GM18858 (cell line): ENCODE measurements at regions not wholly inside any gene's neighbourhood (a gene's known extent, or its start where the extent isn't known, plus 50 kb on each side); places are given as distances from the start of the nearest gene placed in this dataset.

ENCODE experiments used
- ATAC-seq: cut with Tn5 transposase; IDR thresholded peaks from one replicate; pipeline ENCODE4 v1.9.1; 2021; ENCODE audit not compliant: unreplicated experiment

- no peak for ATAC-seq
Observed at GRCh38 chr16:49216593-49216992, 65.0 kb downstream of the CBLN1 start.

GRCh38 chr16:49213594-49213993, 68.0 kb downstream of the CBLN1 start:
- ATAC-seq = no peak

- no peak for ATAC-seq
Observed at GRCh38 chr16:49204191-49204590, 77.4 kb downstream of the CBLN1 start.

GRCh38 chr16:49203361-49203760, 78.3 kb downstream of the CBLN1 start:
- no peak for ATAC-seq

GRCh38 chr16:49201118-49201517, 80.5 kb downstream of the CBLN1 start:
- no peak for ATAC-seq

- ATAC-seq = no peak
Observed at GRCh38 chr16:49200223-49200820, 81.3 kb downstream of the CBLN1 start.

- ATAC-seq = no peak
Observed at GRCh38 chr16:49195237-49195548, 86.4 kb downstream of the CBLN1 start.

- ATAC-seq = no peak
Observed at GRCh38 chr16:49194537-49195236, 87.0 kb downstream of the CBLN1 start.

GRCh38 chr16:49193596-49193995, 88.0 kb downstream of the CBLN1 start:
- no peak for ATAC-seq

- ATAC-seq = no peak
Observed at GRCh38 chr16:49189286-49189685, 92.4 kb downstream of the CBLN1 start.

- ATAC-seq = no peak
Observed at GRCh38 chr16:49183911-49184310, 97.7 kb downstream of the CBLN1 start.

GRCh38 chr16:49181791-49182518, 99.7 kb downstream of the CBLN1 start:
- ATAC-seq = no peak

- no peak for ATAC-seq
Observed at GRCh38 chr16:49179714-49180330, 101.8 kb downstream of the CBLN1 start.

- ATAC-seq = no peak
Observed at GRCh38 chr16:49168126-49168525, 113.5 kb downstream of the CBLN1 start.

GRCh38 chr16:49165025-49165424, 116.6 kb downstream of the CBLN1 start:
- ATAC-seq = no peak

- no peak for ATAC-seq
Observed at GRCh38 chr16:49161191-49161590, 120.4 kb downstream of the CBLN1 start.

- ATAC-seq = no peak
Observed at GRCh38 chr16:49158029-49158642, 123.5 kb downstream of the CBLN1 start.

- no peak for ATAC-seq
Observed at GRCh38 chr16:49150341-49150740, 131.3 kb downstream of the CBLN1 start.

- ATAC-seq = no peak
Observed at GRCh38 chr16:49148410-49148809, 133.2 kb downstream of the CBLN1 start.

GRCh38 chr16:49140618-49141017, 141.0 kb downstream of the CBLN1 start:
- no peak for ATAC-seq

- ATAC-seq = no peak
Observed at GRCh38 chr16:49130397-49130796, 151.2 kb downstream of the CBLN1 start.

- ATAC-seq = no peak
Observed at GRCh38 chr16:49129935-49130334, 151.7 kb downstream of the CBLN1 start.
